Gastrocnemius medialis (tissue), 4 donors: ENCODE measurements at regions not wholly inside any gene's neighbourhood (a gene's known extent, or its start where the extent isn't known, plus 50 kb on each side); places are given as distances from the start of the nearest gene placed in this dataset.

Experiments
- CTCF ChIP-seq, 5 experiments: fragments of 450-650 bp in 3 of 5; fragments of 200-600 bp in 2 of 5; sonication (generic) in 2 of 5; IDR thresholded peaks in 4 of 5; conservative IDR thresholded peaks in 1 of 5; 1 replicate in 4 of 5; 2 replicates in 1 of 5; pipeline ENCODE4 v1.5.1; 2016 to 2019; ENCODE audit warnings: antibody characterized with exemption in 5 of 5, mild to moderate bottlenecking in 3 of 5, moderate library complexity in 3 of 5
- POLR2A ChIP-seq, 2 donors: fragments of 450-650 bp; IDR thresholded peaks; one replicate each; pipeline ENCODE4 v1.6.1; 2017; ENCODE audit warnings: antibody characterized with exemption in 2 of 2, mild to moderate bottlenecking in 2 of 2, moderate library complexity in 2 of 2

GRCh38 chr2:37825586-37825985, 99.5 kb upstream of the RMDN2 start:
- TF ChIP-seq CTCF (IDR thresholded peaks at IDR 0.05 in 4 of 5, conservative IDR thresholded peaks at IDR 0.05 in 1 of 5) (no peak), POLR2A (IDR thresholded peaks at IDR 0.05) (no peak)
